SK-N-MC (cell line): ENCODE measurements at regions not wholly inside any gene's neighbourhood (a gene's known extent, or its start where the extent isn't known, plus 50 kb on each side); places are given as distances from the start of the nearest gene placed in this dataset.

Experiments
- DNase-seq: peaks from one replicate; pipeline ENCODE4 v3.0.0-alpha.2; 2011; ENCODE audit warnings: low read depth, low spot score
- H3K27ac ChIP-seq: fragments of 200-600 bp; sonication (generic); 2 replicates; pipeline ENCODE4 v1.5.1; 2016; ENCODE audit warnings: mixed run types
- H3K36me3 ChIP-seq: fragments of 200-600 bp; sonication (generic); 2 replicates; pipeline ENCODE4 v1.6.1; 2017; ENCODE audit warnings: antibody characterized with exemption, low read length, mixed read lengths; ENCODE audit not compliant: insufficient read depth
- H3K4me3 ChIP-seq: fragments of 200-600 bp; sonication (generic); 2 replicates; pipeline ENCODE4 v1.5.1; 2016
- H3K9ac ChIP-seq: fragments of 200-600 bp; sonication (generic); 2 replicates; pipeline ENCODE4 v1.8.0; 2017; ENCODE audit warnings: mixed run types, mixed read lengths; ENCODE audit not compliant: insufficient read length
- H3K9me3 ChIP-seq: fragments of 200-600 bp; sonication (generic); 2 replicates; pipeline ENCODE4 v1.6.1; 2017; ENCODE audit warnings: low read depth, mild to moderate bottlenecking, antibody characterized with exemption, low read length, moderate library complexity, mixed read lengths
- EZH2 ChIP-seq: fragments of 200-600 bp; sonication (generic); IDR thresholded peaks from one replicate; pipeline ENCODE4 v1.6.1; 2017; ENCODE audit warnings: antibody characterized with exemption
- FOXP2 ChIP-seq: optimal IDR thresholded peaks from 2 replicates; pipeline ENCODE3; 2011; ENCODE audit warnings: mild to moderate bottlenecking, moderate library complexity; ENCODE audit not compliant: insufficient read depth; ENCODE audit errors: extremely low read length, control extremely low read depth
- POLR2AphosphoS5 ChIP-seq: IDR thresholded peaks from 2 replicates; pipeline ENCODE4 v1.6.1; 2012; ENCODE audit warnings: mild to moderate bottlenecking, low read depth, low read length, borderline replicate concordance

DNA sequence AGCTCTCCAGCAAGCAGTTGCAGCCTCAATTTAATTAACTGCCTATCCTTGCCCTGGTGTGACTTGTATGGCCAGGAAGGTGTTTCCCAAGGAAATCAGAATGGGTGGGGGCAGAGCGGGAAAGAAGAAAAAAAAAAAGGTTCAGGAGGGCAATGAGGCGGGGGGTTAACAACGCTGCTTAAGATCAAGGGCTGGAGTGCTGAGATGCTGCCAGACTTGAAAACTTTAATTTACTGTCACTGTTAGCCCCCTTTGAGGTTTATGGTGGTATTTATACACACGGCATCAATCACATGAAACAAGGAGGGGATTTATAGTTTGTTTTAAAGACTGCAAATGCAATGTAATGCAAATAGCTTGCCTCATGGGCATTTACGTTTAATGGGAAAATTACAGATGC, 319.4 kb upstream of the NR2F2 start:
- H3K36me3 ChIP-seq: no peaks in the 10 kb centered on the region
- H3K4me3 ChIP-seq: no peak overlapping the region
- no peak overlapping the region for H3K27ac ChIP-seq
- no peak overlapping the region for H3K9ac ChIP-seq
- no peaks in the 10 kb centered on the region; the same call in 1 of the 2 replicates for H3K9me3 ChIP-seq
- TF ChIP-seq EZH2 (no peak), FOXP2 (no peak), POLR2AphosphoS5 (no peak)
- DNase-seq: no peak

DNA sequence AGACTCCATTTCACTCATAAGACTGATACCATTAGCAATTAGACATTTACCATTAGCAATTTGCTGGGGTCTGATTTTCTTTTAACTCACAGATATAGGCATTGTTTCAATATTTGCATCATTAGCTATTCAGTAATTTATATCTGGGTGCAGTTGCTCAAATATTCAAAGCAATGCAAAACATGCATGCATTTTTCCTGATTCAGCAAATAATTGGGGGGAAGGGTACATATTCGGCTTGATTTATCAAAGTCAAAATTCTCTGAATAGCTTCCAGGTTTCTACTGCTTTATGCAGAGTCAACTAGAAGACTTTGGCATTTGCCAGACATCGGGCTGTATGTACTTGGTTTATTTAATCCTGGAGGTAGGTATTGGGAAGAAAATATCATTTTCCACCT, 315.6 kb upstream of the NR2F2 start:
- no peak for DNase-seq
- Histone ChIP-seq H3K27ac (no peak overlapping the region), H3K4me3 (0 out of 2 replicates have a peak overlapping the region, but pooled peaks have one; percentile 12), H3K36me3 (no peaks in the 10 kb centered on the region), H3K9ac (no peak overlapping the region), H3K9me3 (no peaks in the 10 kb centered on the region)
- TF ChIP-seq EZH2: no peak
- TF ChIP-seq FOXP2: no peak
- TF ChIP-seq POLR2AphosphoS5: no peak

DNA sequence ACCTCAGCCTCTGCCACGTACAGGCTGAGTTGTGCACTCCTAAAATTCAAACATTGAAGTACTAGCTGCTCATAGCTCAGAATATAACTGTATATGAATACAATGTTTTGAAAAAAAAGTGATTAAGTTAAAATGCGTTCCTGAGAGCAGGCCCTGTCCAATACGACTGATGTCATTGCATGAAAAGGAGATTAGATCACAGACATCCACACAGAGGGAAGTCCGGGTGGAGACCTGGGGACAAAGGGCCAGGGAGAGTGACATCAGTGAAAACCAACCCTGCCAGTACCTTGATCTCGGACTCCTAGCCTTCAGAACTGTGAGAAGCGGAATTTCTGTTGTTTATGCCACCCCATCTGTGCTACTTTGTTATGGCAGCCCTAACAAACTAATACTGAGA, 311.4 kb upstream of the NR2F2 start:
- no peak for DNase-seq
- Histone ChIP-seq H3K9me3 (no peaks in the 10 kb centered on the region), H3K4me3 (no peak overlapping the region), H3K27ac (no peak overlapping the region), H3K36me3 (no peaks in the 10 kb centered on the region), H3K9ac (no peak overlapping the region)
- TF ChIP-seq FOXP2: no peak
- TF ChIP-seq POLR2AphosphoS5: no peak
- no peak for TF ChIP-seq EZH2

- H3K9me3 ChIP-seq: no peaks in the 10 kb centered on the region
- no peak overlapping the region for H3K9ac ChIP-seq
- no peak overlapping the region for H3K4me3 ChIP-seq
- no peaks in the 10 kb centered on the region for H3K36me3 ChIP-seq
- H3K27ac ChIP-seq: no peak overlapping the region
- TF ChIP-seq EZH2: no peak
- no peak for TF ChIP-seq POLR2AphosphoS5
- TF ChIP-seq FOXP2: no peak
- DNase-seq: no peak
Measured at GRCh38 chr15:96020133-96020532, 310.4 kb upstream of the NR2F2 start.

DNA sequence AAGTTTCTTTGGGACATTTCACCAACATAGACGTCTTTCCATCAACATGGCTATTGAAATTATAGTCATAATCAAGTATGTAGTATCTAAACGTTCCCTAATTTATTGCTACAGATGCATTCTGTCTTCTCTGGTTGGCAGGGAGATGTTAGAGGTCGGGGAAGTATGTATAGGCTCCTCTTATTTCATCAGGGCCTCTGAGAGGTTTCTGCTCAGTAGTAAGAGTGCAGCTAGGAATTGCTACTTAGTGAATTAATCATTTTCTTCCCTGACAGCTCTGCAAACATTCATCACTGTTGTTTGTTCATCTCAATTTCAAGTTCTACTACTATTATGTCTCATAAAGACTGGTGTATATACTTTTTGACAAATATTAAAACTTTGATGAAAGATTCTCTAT, 309.7 kb upstream of the NR2F2 start:
- Histone ChIP-seq H3K36me3 (no peaks in the 10 kb centered on the region), H3K9ac (no peak overlapping the region), H3K9me3 (no peaks in the 10 kb centered on the region), H3K4me3 (no peak overlapping the region), H3K27ac (no peak overlapping the region)
- DNase-seq: no peak
- TF ChIP-seq POLR2AphosphoS5: no peak
- TF ChIP-seq FOXP2: no peak
- no peak for TF ChIP-seq EZH2

- H3K4me3 ChIP-seq: no peak overlapping the region
- DNase-seq: no peak
- H3K9ac ChIP-seq: no peak overlapping the region
- H3K27ac ChIP-seq: no peak overlapping the region
- H3K36me3 ChIP-seq: no peaks in the 10 kb centered on the region
- H3K9me3 ChIP-seq: no peaks in the 10 kb centered on the region
- TF ChIP-seq POLR2AphosphoS5: no peak
- TF ChIP-seq EZH2: no peak
- no peak for TF ChIP-seq FOXP2
Measured at GRCh38 chr15:96023081-96023480, 307.4 kb upstream of the NR2F2 start.

GRCh38 chr15:96027501-96027900, 303.0 kb upstream of the NR2F2 start:
- Histone ChIP-seq H3K9ac (no peak overlapping the region), H3K4me3 (no peak overlapping the region), H3K36me3 (no peaks in the 10 kb centered on the region), H3K9me3 (no peaks in the 10 kb centered on the region), H3K27ac (no peak overlapping the region)
- no peak for DNase-seq
- TF ChIP-seq EZH2: no peak
- TF ChIP-seq POLR2AphosphoS5: no peak
- TF ChIP-seq FOXP2: no peak

- Histone ChIP-seq H3K4me3 (no peak overlapping the region), H3K27ac (no peak overlapping the region), H3K9me3 (no peaks in the 10 kb centered on the region), H3K9ac (no peak overlapping the region), H3K36me3 (no peaks in the 10 kb centered on the region)
- TF ChIP-seq POLR2AphosphoS5: no peak
- no peak for TF ChIP-seq FOXP2
- TF ChIP-seq EZH2: no peak
- no peak for DNase-seq
Measured at GRCh38 chr15:96028620-96029019, 301.9 kb upstream of the NR2F2 start.

DNA sequence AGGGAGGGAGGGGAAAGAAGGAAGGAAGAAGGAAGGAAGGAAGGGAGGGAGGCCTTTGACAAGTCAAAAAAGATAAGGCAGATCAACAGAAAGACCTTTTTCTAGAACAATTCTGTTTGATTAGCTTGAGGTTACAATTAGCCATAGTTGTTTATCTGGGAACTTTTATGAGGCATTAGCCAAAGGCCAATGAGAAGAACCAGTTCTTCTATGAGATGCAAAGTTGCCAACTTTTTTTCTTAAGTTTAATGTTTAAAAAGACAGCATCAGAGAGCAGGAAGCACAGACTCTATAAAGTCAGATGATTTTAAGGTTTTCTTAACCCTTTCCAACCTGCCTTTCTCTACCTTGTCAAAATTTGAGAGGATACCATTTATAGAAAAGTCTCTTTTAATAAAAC, 301.3 kb upstream of the NR2F2 start:
- Histone ChIP-seq H3K36me3 (no peaks in the 10 kb centered on the region), H3K4me3 (no peak overlapping the region), H3K27ac (no peak overlapping the region), H3K9me3 (no peaks in the 10 kb centered on the region), H3K9ac (no peak overlapping the region)
- TF ChIP-seq FOXP2 (no peak), POLR2AphosphoS5 (no peak), EZH2 (no peak)
- DNase-seq: no peak
